GM18498 (cell line): ENCODE measurements at regions not wholly inside any gene's neighbourhood (a gene's known extent, or its start where the extent isn't known, plus 50 kb on each side); places are given as distances from the start of the nearest gene placed in this dataset.
"Not testable (repeated sequence)": the region's sequence is repeated elsewhere in the genome, so short reads cannot be mapped to it uniquely, and the experiment has no call there.

Experiments used
- ATAC-seq: cut with Tn5 transposase; IDR thresholded peaks from one replicate; pipeline ENCODE4 v1.9.1; 2021; ENCODE audit warnings: mild to moderate bottlenecking, moderate library complexity; ENCODE audit not compliant: unreplicated experiment

DNA sequence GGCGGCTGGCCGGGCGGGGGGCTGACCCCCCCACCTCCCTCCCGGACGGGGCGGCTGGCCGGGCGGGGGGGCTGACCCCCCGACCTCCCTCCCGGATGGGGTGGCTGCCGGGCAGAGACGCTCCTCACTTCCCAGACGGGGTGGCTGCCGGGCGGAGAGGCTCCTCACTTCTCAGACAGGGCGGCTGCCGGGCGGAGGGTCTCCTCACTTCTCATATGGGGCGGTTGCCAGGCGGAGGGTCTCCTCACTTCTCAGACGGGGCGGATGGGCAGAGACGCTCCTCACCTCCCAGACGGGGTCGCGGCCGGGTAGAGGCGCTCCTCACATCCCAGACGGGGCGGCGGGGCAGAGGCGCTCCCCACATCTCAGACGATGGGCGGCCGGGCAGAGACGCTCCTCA lies 1025.2 kb upstream of the SEMA6A start:
- not testable (repeated sequence) for ATAC-seq

DNA sequence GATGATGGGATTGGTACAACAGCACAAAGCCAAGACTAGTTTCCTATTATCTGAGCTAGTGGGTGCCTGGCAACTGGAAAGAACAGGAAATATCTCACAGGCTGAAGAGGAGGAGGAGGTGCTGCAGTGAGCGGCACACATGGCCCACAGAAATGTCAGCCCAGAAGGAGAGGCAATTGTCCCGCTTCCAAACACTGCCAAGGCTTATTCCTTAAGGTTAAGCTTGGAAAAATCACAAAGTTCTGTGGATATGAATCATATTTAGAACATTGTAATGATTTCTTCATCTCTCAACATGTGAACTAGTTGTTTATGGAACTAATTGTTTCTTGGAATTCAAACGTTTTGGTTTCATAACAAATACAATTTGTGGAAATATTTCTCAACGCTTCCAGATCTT lies 1019.5 kb upstream of the SEMA6A start:
- no peak for ATAC-seq

DNA sequence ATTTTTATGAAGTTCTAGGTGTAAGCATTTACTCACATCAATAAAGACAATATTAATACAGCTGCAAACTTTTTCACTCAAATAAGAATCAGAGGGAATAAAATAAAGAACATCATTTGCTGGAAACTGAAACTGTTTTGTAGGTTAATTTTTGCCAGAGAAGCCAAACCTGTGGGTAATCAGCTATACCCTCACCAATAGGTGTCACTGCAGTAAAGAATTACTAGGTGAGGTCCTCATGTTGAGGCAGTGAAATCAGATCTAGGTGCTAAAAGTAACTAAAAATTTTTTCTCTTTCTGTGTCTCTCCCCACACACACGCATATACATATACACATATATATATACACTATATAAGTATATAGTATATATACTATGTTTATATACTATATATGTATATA lies 1016.3 kb upstream of the SEMA6A start:
- ATAC-seq: peak; percentile 88

DNA sequence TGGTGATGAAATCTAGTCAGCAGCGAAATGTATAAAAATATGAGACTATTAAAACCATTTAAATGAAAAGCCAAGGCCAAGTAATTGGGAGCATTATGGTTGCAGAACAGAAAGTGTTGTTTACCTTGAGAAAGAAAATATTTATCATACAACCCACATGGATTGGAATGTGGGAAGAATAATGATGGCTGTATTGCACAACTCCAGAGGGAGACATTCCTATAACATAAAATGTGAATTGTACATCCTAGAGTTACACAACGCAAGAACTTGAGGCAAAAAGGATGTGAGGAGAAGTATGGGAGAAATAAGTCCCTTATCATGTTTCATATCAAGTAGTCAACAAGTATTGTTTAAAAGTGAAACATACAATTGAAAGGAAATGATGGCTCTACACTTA lies 1014.0 kb upstream of the SEMA6A start:
- no peak for ATAC-seq

DNA sequence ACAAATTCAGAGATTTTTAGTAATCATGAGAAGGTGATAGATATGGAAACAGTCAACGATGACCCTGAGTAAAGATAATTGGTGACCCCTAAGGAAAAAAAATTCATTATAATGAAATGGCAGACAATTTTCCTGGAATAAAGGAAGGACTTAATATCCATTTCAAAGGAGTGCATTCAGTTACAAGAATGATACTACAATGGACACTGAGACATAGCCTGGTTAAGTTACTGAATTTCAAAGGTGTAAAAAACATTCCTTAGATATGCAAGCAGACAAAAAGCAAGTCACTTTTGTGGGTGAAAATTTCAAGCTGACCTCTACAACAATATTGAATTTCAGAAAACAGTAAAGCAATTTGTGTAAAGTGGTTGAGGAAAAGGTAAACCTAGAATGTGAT lies 1012.5 kb upstream of the SEMA6A start:
- no peak for ATAC-seq

DNA sequence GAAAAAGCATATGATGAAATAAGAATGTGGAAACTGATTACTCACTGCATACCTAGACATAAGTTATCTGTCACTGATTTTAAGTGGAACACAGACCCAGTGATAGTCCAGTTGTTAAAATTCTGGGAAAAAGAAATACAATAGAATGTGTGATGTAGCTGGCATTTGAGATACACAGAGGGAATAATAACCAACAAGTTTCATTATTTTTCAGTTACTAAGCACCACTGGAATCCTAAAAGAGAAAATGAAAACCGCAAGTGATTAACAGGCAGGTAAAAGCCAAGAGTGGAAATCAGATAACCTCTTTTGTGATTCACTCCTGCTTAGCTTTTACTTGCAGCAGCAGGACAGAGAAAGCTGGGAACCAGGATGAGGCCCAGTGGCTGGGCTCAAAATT lies 994.0 kb upstream of the SEMA6A start:
- ATAC-seq: no peak

DNA sequence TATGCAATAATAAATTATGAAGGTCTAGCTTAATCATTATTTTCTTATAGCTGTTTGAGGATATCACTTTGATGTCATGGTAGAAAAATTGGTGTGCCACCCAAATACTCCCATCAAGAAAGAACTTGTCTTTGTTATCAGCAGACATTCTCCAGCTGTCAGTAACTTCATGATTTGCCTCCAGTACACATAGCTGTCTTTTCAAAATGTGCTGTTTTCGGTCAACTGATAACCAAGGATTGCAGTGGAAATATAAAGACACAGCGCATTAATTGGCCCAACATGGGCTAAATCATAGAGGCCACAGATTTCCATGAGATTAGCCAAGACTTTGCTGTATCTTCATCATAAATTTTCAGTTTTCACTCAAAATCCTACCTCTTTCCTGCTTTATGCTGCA lies 993.5 kb upstream of the SEMA6A start:
- ATAC-seq: no peak

DNA sequence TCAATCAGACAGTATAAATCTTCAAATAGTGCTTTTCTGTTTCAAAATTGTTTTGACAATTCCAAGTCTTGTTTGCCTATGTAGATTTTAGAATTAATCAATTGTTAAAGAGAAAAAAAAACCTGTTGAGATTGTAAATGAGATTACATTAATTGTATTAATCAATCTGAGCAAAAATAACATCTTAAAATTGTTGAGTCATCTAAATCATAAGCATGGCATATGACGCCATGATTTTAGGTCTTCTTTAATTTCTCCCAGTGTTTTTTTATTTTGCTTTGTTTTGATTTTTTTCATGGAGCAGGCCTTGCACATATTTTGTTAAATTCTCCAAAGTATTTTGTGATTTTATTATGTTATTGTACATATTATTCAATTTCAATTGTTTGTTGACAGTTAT lies 988.0 kb upstream of the SEMA6A start:
- no peak for ATAC-seq

DNA sequence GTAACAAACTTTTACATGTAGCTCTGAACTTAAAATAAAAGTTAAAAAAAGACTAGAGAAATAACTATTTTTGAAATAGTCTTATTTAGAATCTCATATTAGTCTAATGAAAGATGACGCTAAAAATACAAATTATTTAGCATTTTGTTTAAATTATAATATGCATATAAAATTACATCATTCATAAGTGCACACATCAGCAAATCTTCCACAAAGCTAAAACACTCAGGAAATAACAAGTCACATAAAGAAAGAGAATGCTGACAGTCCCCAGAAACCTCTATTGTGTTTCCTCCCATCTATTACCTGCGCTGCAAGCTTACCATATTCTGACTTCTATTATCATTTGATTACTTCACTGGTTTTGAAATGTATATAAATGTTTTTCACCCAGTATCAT lies 986.9 kb upstream of the SEMA6A start:
- no peak for ATAC-seq

DNA sequence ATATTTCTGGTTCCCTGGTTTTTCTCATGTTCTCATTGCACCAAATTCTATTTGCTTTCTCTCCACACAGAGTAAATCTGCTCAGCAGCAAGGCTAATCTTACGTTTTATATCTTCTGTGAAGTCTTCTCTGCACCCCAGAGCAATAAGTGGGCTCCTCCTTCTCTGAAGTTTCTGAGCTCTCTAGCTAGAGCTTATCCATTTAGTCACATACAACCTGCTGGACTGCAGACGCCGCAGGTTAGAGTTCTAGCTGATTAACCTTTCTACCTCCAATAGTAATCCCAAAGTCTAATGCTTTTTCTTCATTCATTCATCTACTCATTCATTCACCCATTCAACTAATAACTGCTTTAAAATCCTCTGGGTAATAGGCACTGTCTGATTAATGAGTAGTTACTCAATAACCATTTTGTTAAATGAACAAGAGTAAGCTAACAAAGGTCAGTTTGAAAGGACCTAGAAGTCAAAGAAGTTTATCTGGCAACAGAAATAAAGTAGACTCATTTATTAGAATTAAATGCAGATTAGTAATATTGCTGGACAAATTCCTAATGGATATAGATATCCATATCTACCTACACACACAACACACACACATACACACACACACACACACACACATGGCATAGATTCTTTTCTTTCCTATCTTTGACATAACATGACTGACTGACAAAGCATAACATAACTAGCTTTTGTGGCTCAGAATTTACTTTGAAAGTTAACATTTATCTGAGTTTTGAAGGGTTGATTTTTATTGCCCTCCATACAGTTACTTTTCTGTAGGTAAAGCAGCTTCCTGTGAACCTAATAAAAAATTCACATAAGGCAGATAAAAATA lies 984.6 kb upstream of the SEMA6A start:
- ATAC-seq: no peak

DNA sequence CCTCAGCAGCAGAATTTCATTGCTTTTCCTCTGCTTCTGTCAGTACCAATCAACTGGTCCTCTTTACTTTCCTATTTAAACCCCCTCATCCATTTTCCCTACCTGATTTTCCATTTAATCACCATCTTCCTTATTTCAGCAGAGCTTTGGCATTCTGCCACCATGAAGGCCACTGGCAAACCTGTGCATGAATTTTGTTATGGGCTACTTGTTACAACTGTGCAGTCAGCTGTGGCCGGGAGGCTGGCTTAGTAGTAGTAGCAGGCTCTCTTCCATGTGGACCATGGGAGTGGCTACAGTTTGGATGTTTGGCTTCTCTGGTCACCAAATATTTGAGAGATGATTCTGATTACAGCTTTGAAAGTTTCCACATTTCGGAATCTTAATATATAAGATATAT lies 976.6 kb upstream of the SEMA6A start:
- no peak for ATAC-seq

DNA sequence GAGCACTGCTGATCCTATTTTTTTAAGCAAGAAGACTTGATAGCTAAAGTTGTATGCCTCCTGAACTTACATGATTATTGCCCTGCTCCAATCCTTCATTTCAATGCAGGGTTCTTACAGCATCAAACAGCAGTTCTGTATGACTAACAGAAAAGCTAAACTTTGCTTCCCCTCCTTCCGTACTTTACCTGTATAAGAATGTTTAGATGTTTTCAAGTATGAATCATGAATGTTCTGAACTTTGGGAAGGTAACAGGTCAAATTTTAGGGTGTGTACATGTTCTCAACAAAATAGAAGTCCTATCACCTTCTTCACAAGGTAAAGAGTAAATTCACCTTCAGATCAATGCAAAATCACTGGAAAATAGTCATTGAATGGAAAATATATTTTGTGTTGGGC lies 972.6 kb upstream of the SEMA6A start:
- ATAC-seq: no peak

DNA sequence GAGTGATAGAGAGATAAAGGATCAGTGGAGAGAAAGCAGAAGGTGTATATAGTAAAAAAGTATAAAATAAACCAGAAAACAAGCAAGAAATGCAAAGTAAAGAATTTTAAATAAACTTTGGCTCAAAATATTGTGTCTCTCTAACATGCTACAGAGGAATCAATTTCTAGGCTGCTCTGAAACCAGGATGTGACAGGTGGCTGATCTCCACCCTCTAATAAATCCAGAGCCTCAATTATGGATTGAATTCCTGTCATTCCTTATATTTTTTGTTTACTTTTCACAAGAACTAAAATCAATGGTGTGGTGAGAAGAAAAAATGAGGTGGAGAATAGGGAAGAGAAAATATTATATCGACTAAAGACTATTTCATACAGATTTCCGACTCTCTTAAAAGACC lies 965.1 kb upstream of the SEMA6A start:
- no peak for ATAC-seq

DNA sequence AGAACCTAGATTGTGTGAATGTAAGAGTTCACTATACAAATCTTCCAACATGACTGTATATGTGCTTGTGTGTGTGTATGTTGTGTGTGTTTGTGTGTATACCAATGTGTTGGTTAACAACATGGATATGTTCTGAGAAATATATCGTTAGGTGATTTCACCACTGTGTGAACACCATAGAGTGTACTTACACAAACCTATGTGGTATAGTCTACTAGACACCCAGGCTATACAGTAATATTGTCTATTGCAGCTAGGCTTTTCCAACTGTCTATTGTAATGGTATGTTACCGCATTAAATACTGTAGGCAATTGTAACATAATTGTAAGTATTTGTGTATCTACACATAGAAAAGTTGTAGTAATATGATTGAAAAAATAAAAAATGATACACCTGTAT lies 959.2 kb upstream of the SEMA6A start:
- ATAC-seq: no peak

DNA sequence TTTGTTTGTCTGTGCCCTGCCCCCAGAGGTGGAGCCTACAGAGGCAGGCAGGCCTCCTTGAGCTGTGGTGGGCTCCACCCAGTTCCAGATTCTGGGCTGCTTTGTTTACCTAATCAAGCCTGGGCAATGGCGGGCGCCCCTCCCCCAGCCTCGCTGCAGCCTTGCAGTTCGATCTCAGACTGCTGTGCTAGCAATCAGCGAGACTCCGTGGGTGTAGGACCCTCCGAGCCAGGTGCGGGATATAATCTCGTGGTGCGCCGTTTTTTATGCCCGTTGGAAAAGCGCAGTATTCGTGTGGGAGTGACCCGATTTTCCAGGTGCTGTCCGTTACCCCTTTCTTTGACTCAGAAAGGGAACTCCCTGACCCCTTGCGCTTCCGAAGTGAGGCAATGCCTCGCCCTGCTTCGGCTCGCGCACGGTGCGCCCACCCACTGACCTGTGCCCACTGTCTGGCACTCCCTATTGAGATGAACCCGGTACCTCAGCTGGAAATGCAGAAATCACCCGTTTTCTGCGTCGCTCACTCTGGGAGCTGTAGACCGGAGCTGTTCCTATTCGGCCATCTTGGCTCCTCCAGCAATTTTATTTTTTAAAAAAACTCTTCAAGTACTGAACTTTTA lies 958.5 kb upstream of the SEMA6A start:
- not testable (repeated sequence) for ATAC-seq

DNA sequence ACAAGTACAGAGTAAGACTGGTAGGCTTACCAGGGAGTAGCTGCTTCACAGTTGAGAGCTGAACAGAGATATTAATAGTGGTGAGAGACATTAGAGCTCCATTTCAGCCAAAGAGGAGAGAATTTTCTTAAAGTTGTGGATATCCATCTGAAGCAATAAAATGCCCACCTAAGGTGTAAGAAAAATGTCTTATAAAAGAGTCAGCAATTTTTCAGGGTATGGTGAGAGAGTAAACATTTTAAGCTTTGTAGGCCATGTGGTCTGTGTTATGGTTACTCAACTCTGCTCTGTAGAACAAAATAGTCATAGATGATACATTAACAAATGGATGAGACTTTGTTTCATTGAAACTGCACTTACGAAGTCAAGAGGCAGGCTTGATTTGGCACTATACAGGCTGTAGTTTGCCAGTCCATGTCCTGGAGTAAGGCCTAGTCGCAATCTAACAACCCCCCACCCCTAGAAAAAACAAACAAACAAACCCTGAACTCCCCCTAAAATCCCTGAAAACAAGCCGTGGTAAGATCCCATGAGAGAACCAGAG lies 945.4 kb upstream of the SEMA6A start:
- ATAC-seq: no peak

DNA sequence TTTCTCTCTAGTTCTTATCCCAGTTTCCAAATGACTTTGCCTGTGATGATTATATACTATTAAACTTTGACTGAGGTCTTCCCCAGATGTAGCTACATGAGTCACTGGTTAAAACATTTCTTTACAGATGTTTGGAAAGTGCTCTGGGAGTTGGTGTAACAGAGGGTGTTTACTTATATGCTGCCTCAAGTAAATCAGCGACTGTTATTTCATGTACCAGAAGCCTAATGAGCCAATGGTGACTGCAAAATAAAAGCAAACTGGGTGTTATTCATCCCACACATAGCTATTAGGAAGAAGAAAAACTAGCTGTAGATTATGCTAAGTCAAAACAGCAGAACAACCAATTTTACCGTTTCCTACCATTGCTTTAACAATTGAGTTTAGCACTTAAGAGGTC lies 929.7 kb upstream of the SEMA6A start:
- ATAC-seq: no peak

DNA sequence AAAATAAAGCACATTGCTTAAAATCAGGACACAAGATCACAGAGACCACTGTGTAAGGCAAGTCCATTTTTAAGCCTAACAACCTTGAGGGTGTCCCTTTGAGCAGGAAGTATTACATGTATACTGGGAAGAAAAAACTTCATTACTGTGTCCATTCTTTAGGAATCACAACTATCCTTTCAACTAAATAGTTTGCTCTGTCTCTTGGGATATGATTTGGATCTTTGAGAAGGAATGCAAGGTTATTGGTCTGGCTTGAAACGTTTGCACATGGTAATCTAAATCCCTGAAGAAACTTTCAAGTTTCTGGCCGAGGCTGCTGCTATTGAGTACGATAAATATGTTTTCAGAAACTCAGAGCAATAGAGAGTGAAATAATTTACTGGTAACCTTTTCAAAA lies 923.0 kb upstream of the SEMA6A start:
- no peak for ATAC-seq

DNA sequence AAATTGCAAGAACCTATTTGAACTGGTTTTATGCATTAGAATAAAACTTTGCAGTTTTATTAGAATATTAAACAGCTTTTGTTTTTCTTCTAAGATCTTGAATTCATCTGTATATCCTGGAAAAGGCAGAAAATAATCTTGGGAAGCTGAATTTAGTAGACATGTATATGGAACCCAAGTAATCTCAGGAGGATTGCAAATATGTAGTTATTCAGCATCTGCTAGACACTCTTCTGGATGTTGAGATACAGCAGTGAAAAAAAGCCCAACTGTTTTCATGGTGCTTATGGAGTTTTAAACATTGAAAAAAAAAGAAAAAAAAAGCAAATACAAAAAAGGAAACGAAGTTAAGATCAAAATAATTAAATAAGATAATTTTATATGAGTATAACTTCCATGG lies 922.2 kb upstream of the SEMA6A start:
- no peak for ATAC-seq

DNA sequence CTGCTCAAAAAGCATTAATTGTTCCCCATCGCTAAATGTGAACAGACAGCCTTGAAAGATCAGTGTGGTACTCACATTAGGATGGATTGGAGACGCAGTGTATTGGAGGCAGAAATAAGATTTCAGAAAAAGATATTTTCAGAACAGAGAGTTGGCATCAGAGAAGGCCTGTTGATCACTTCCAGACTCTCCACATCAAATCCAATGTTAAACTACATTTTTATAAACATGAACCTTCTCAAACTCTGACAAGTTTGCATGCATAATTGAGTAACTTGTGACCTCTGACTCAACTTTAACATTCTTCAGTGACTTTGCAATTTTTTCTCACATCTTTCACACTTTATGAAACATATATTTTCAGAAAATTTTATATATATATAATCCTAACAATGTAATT lies 919.6 kb upstream of the SEMA6A start:
- no peak for ATAC-seq

DNA sequence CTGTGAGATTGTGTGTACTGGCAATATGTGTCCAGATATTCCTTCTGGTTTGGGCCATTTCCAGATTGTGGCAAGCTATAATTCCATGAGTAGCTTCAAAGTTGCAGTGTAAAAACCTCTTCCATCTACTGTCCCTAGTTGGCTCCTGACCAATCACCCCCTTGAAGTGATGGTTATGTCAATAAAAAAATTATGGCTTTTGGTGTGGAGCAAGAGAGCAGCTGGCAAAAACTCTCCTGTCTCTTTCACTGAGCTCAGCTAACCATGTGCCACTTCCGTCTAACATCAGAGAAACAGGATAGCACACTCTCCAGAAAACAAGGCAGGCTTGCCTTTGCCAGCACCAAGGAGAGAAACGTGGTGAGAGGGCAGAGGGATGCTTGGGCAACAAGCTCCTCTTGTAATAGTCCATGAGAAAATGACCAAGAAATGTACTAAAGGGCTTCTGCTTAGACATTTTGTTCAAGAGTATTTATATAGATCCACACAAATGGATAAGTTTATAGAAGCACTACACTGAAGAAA lies 914.4 kb upstream of the SEMA6A start:
- no peak for ATAC-seq

DNA sequence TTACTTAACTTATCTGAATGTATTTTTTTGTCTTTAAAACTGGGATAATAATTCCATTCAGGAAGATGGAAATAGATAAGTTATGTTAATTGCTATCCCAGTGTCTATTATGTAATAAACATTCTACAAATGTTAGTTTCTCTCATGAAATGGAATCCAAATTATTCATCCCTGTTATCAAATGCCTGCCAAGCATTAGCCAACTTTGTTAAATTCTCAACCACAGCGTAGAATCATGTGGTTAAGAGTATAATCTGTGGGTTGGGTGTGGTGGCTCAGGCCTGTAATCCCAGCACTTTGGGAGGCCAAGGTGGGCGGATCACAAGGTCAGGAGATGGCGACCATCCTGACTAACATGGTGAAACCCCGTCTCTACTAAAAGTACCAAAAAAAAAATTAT lies 912.9 kb upstream of the SEMA6A start:
- no peak for ATAC-seq
